ENCODE measurements at regions not wholly inside any gene's neighbourhood (a gene's known extent, or its start where the extent isn't known, plus 50 kb on each side); places are given as distances from the start of the nearest gene placed in this dataset.
"Not testable (repeated sequence)": the region's sequence is repeated elsewhere in the genome, so short reads cannot be mapped to it uniquely, and the experiment has no call there.

- TF ChIP-seq CTCF (IDR thresholded peaks at IDR 0.05) (no peak), EP300 (IDR thresholded peaks at IDR 0.05) (no peak), POLR2AphosphoS5 (IDR thresholded peaks at IDR 0.05) (no peak), POLR2A (IDR thresholded peaks at IDR 0.05) (no peak)
- H3K4me1 ChIP-seq = no peaks in the 10 kb centered on the region
- no peak overlapping the region for H3K4me3 ChIP-seq
- no peak for DNase-seq (ENCODE audit: low spot score in 2 of 2)
- no peaks in the 10 kb centered on the region for H3K9me3 ChIP-seq
- no peaks in the 10 kb centered on the region for H3K27me3 ChIP-seq
- H3K36me3 ChIP-seq = no peaks in the 10 kb centered on the region
- WGBS = 96% methylated on average over 2 of the region's 2 CpGs
- no peak overlapping the region for H3K27ac ChIP-seq
Measured at GRCh38 chr7:32677593-32677992, 182.3 kb downstream of the AVL9 start.

GRCh38 chr7:32676249-32676941, 181.1 kb downstream of the AVL9 start:
- no peak for DNase-seq (ENCODE audit: low spot score in 2 of 2)
- Histone ChIP-seq H3K36me3 (no peaks in the 10 kb centered on the region), H3K4me3 (no peak overlapping the region), H3K27me3 (no peaks in the 10 kb centered on the region), H3K9me3 (no peaks in the 10 kb centered on the region), H3K27ac (no peak overlapping the region), H3K4me1 (no peaks in the 10 kb centered on the region)
- TF ChIP-seq CTCF (IDR thresholded peaks at IDR 0.05) = no peak
- TF ChIP-seq POLR2AphosphoS5 (IDR thresholded peaks at IDR 0.05) = no peak
- no peak for TF ChIP-seq POLR2A (IDR thresholded peaks at IDR 0.05)
- no peak for TF ChIP-seq EP300 (IDR thresholded peaks at IDR 0.05)
- 97% methylated on average over 6 of the region's 7 CpGs for WGBS

GRCh38 chr7:32673275-32673983, 178.1 kb downstream of the AVL9 start:
- no peaks in the 10 kb centered on the region for H3K27me3 ChIP-seq
- TF ChIP-seq POLR2AphosphoS5 (IDR thresholded peaks at IDR 0.05) (no peak), EP300 (IDR thresholded peaks at IDR 0.05) (no peak), CTCF (IDR thresholded peaks at IDR 0.05) (no peak), POLR2A (IDR thresholded peaks at IDR 0.05) (no peak)
- no peaks in the 10 kb centered on the region for H3K36me3 ChIP-seq
- no peak for DNase-seq (ENCODE audit: low spot score in 2 of 2)
- H3K9me3 ChIP-seq = no peaks in the 10 kb centered on the region
- no peaks in the 10 kb centered on the region for H3K4me1 ChIP-seq
- WGBS = 90% methylated on average over 2 of the region's 2 CpGs
- H3K27ac ChIP-seq = no peak overlapping the region
- no peak overlapping the region for H3K4me3 ChIP-seq

GRCh38 chr7:32670110-32671025, 175.1 kb downstream of the AVL9 start:
- TF ChIP-seq EP300 (IDR thresholded peaks at IDR 0.05) (no peak), POLR2A (IDR thresholded peaks at IDR 0.05) (no peak), POLR2AphosphoS5 (IDR thresholded peaks at IDR 0.05) (no peak), CTCF (IDR thresholded peaks at IDR 0.05) (no peak)
- WGBS = 93% methylated on average over 10 of the region's 10 CpGs
- H3K4me3 ChIP-seq = no peak overlapping the region
- H3K36me3 ChIP-seq = no peaks in the 10 kb centered on the region
- no peaks in the 10 kb centered on the region for H3K4me1 ChIP-seq
- H3K27me3 ChIP-seq = no peaks in the 10 kb centered on the region
- no peak overlapping the region for H3K27ac ChIP-seq
- no peak for DNase-seq (ENCODE audit: low spot score in 2 of 2)
- H3K9me3 ChIP-seq = no peaks in the 10 kb centered on the region

GRCh38 chr7:32669173-32669870, 174.0 kb downstream of the AVL9 start:
- H3K36me3 ChIP-seq; DNase-seq (ENCODE audit: low spot score in 2 of 2); H3K9me3 ChIP-seq; H3K4me1 ChIP-seq; H3K27me3 ChIP-seq; H3K27ac ChIP-seq; H3K4me3 ChIP-seq: not testable (repeated sequence)
- WGBS = 67% methylated on average over 3 of the region's 3 CpGs

GRCh38 chr7:32668387-32669097, 173.3 kb downstream of the AVL9 start:
- not testable (repeated sequence) for H3K9me3 ChIP-seq; H3K27ac ChIP-seq; H3K36me3 ChIP-seq; H3K4me3 ChIP-seq; H3K27me3 ChIP-seq; H3K4me1 ChIP-seq; DNase-seq (ENCODE audit: low spot score in 2 of 2)
- WGBS = 88% methylated on average over 3 of the region's 3 CpGs

GRCh38 chr7:32667586-32667985, 172.3 kb downstream of the AVL9 start:
- not testable (repeated sequence) for H3K27ac ChIP-seq; H3K36me3 ChIP-seq; H3K27me3 ChIP-seq; H3K9me3 ChIP-seq; H3K4me3 ChIP-seq; DNase-seq (ENCODE audit: low spot score in 2 of 2); H3K4me1 ChIP-seq
- WGBS = 96% methylated on average over 9 of the region's 9 CpGs

- not testable (repeated sequence) for DNase-seq (ENCODE audit: low spot score in 2 of 2); H3K27ac ChIP-seq; H3K36me3 ChIP-seq; H3K9me3 ChIP-seq; H3K4me3 ChIP-seq; H3K4me1 ChIP-seq; H3K27me3 ChIP-seq
- 82% methylated on average over 5 of the region's 5 CpGs for WGBS
Measured at GRCh38 chr7:32663805-32664211, 168.5 kb downstream of the AVL9 start.
